Lower lobe of right lung (tissue), 2 donors: ENCODE measurements at regions not wholly inside any gene's neighbourhood (a gene's known extent, or its start where the extent isn't known, plus 50 kb on each side); places are given as distances from the start of the nearest gene placed in this dataset.

Source experiments
- ATAC-seq, 2 donors: fragments of 200-7000 bp; cut with Tn5 transposase; one replicate each; pipeline ENCODE4 v1.9.1; 2020 to 2022; ENCODE audit warnings: mild to moderate bottlenecking in 2 of 2, moderate library complexity in 2 of 2
- DNase-seq: peaks from one replicate; pipeline ENCODE4 v3.0.0-alpha.2; 2020
- H3K27ac ChIP-seq: fragments of 200-600 bp; one replicate; pipeline ENCODE4 v1.8.0; 2022
- H3K27me3 ChIP-seq: fragments of 200-600 bp; one replicate; pipeline ENCODE4 v1.8.0; 2022; ENCODE audit warnings: low read depth
- H3K36me3 ChIP-seq: fragments of 200-600 bp; one replicate; pipeline ENCODE4 v1.8.0; 2022; ENCODE audit warnings: mild to moderate bottlenecking
- H3K4me1 ChIP-seq: fragments of 200-600 bp; one replicate; pipeline ENCODE4 v1.8.0; 2022
- H3K4me3 ChIP-seq: fragments of 200-600 bp; one replicate; pipeline ENCODE4 v1.8.0; 2022; ENCODE audit warnings: mild to moderate bottlenecking
- H3K9me3 ChIP-seq: fragments of 200-600 bp; one replicate; pipeline ENCODE4 v1.8.0; 2022
- CTCF ChIP-seq: fragments of 200-600 bp; IDR thresholded peaks from one replicate; pipeline ENCODE4 v1.8.0; 2022; ENCODE audit warnings: antibody characterized with exemption, mild to moderate bottlenecking
- intact Hi-C: fragments of 100-400 bp; cut with DNase I; formaldehyde crosslinking; loops from one replicate; pipeline ENCODE4 v1.11.0; 2022
- donor health status: DM: no; HTN: yes; CAD: no; lungs with severe emphysema.

GRCh38 chr2:40752796-40753195, 300.9 kb upstream of the SLC8A1 start:
- intact Hi-C loops: no loop called here
- H3K36me3 ChIP-seq: no peaks in the 10 kb centered on the region
- ATAC-seq: no peak
- no peak for TF ChIP-seq CTCF
- no peak overlapping the region for H3K27ac ChIP-seq
- no peaks in the 10 kb centered on the region for H3K9me3 ChIP-seq
- DNase-seq: no peak
- no peak overlapping the region for H3K4me3 ChIP-seq
- no peaks in the 10 kb centered on the region for H3K4me1 ChIP-seq
- no peaks in the 10 kb centered on the region for H3K27me3 ChIP-seq

GRCh38 chr2:40754912-40755311, 303.0 kb upstream of the SLC8A1 start:
- no peak for ATAC-seq

GRCh38 chr2:40758401-40759155, 306.7 kb upstream of the SLC8A1 start:
- Histone ChIP-seq H3K4me1 (no peaks in the 10 kb centered on the region), H3K4me3 (no peak overlapping the region), H3K36me3 (no peaks in the 10 kb centered on the region), H3K27me3 (no peaks in the 10 kb centered on the region), H3K9me3 (no peaks in the 10 kb centered on the region), H3K27ac (no peak overlapping the region)
- ATAC-seq: no peak
- no peak for DNase-seq
- intact Hi-C loops: no loop called here
- no peak for TF ChIP-seq CTCF

More at GRCh38 chr2:40754912-40755311, 303.0 kb upstream of the SLC8A1 start:
- Histone ChIP-seq H3K27ac (no peak overlapping the region), H3K36me3 (no peaks in the 10 kb centered on the region), H3K27me3 (no peaks in the 10 kb centered on the region), H3K4me1 (no peaks in the 10 kb centered on the region), H3K9me3 (no peaks in the 10 kb centered on the region), H3K4me3 (no peak overlapping the region)
- intact Hi-C loops: no loop called here
- DNase-seq: no peak
- no peak for TF ChIP-seq CTCF

- intact Hi-C loops: no loop called here
- no peaks in the 10 kb centered on the region for H3K36me3 ChIP-seq
- TF ChIP-seq CTCF: peak; percentile 42
- no peak for DNase-seq
- ATAC-seq: peak; percentile 61 to 67
- no peak overlapping the region for H3K27ac ChIP-seq
- no peaks in the 10 kb centered on the region for H3K4me1 ChIP-seq
- H3K9me3 ChIP-seq: no peaks in the 10 kb centered on the region
- no peaks in the 10 kb centered on the region for H3K27me3 ChIP-seq
- H3K4me3 ChIP-seq: no peak overlapping the region
These were observed 308.3 kb upstream of the SLC8A1 start for GRCh38 chr2:40760071-40760666.

- intact Hi-C loops: no loop called here
- Histone ChIP-seq H3K4me1 (no peaks in the 10 kb centered on the region), H3K27ac (no peak overlapping the region), H3K36me3 (no peaks in the 10 kb centered on the region), H3K4me3 (no peak overlapping the region), H3K9me3 (no peaks in the 10 kb centered on the region), H3K27me3 (no peaks in the 10 kb centered on the region)
- ATAC-seq (no peak), DNase-seq (no peak)
- no peak for TF ChIP-seq CTCF
These were observed 321.4 kb upstream of the SLC8A1 start for GRCh38 chr2:40773291-40773690.
